Calu3 (cell line): ENCODE measurements at regions not wholly inside any gene's neighbourhood (a gene's known extent, or its start where the extent isn't known, plus 50 kb on each side); places are given as distances from the start of the nearest gene placed in this dataset.
"Not testable (repeated sequence)": the region's sequence is repeated elsewhere in the genome, so short reads cannot be mapped to it uniquely, and the experiment has no call there.

ENCODE experiments used
- BruUV-seq: library from RNA; stranded (reverse); fragments of 400-500 nt; replicated peaks from 2 replicates; lab custom pipeline; 2021; lab: Mats Ljungman, UMichigan
- CTCF ChIA-PET: fragments of 300-600 bp; sonication (Branson Sonifier 250); formaldehyde crosslinking; loops from one replicate; lab custom pipeline; 2022; ENCODE audit warnings: antibody characterized with exemption; lab: Charles Lee
- DNase-seq: peaks from one replicate; pipeline ENCODE4 v3.0.0; 2022
- H3K27ac Mint-ChIP-seq: one replicate; pipeline ENCODE4 v1.8.0; 2022; ENCODE audit warnings: mixed read lengths; ENCODE audit not compliant: unreplicated experiment
- H3K27me3 Mint-ChIP-seq: one replicate; pipeline ENCODE4 v1.8.0; 2022; ENCODE audit warnings: mixed read lengths; ENCODE audit not compliant: unreplicated experiment
- H3K36me3 Mint-ChIP-seq: one replicate; pipeline ENCODE4 v1.8.0; 2022; ENCODE audit warnings: mild to moderate bottlenecking, moderate library complexity, mixed read lengths; ENCODE audit not compliant: insufficient read depth, unreplicated experiment
- H3K4me1 Mint-ChIP-seq: one replicate; pipeline ENCODE4 v1.8.0; 2022; ENCODE audit warnings: mild to moderate bottlenecking, low read depth, mixed read lengths; ENCODE audit not compliant: unreplicated experiment
- H3K4me3 Mint-ChIP-seq: one replicate; pipeline ENCODE4 v1.8.0; 2022; ENCODE audit warnings: mild to moderate bottlenecking, low read depth, moderate library complexity, mixed read lengths; ENCODE audit not compliant: unreplicated experiment
- H3K9me3 Mint-ChIP-seq: one replicate; pipeline ENCODE4 v1.8.0; 2022; ENCODE audit warnings: low read depth, mixed read lengths; ENCODE audit not compliant: unreplicated experiment
- CTCF ChIP-seq: fragments of 200-600 bp; IDR thresholded peaks from one replicate; pipeline ENCODE4 v1.8.0; 2022; ENCODE audit warnings: antibody characterized with exemption; ENCODE audit not compliant: unreplicated experiment
- intact Hi-C: fragments of 100-400 bp; cut with micrococcal nuclease; formaldehyde crosslinking; loops from one replicate; pipeline ENCODE4 v1.10.0; 2022; ENCODE audit not compliant: unreplicated experiment

- Mint-ChIP-seq H3K4me3 (no peak overlapping the region), H3K36me3 (no peaks in the 10 kb centered on the region), H3K27ac (no peak overlapping the region), H3K27me3 (peaks cover 36% of the 10 kb centered on the region), H3K4me1 (no peaks in the 10 kb centered on the region), H3K9me3 (peaks cover 4% of the 10 kb centered on the region)
- no peak for DNase-seq
- TF ChIP-seq CTCF: no peak
- BruUV-seq: no TSS peak
- intact Hi-C loops: no loop called here
- CTCF ChIA-PET: no interaction called here
Observed at GRCh38 chr19:34573226-34573864, 91.8 kb downstream of the WTIP start.

- BruUV-seq, H3K36me3 Mint-ChIP-seq, intact Hi-C loops, H3K9me3 Mint-ChIP-seq, H3K4me3 Mint-ChIP-seq, H3K27ac Mint-ChIP-seq, CTCF ChIA-PET, DNase-seq, H3K4me1 Mint-ChIP-seq: not testable (repeated sequence)
- peaks cover 37% of the 10 kb centered on the region for H3K27me3 Mint-ChIP-seq
Observed at GRCh38 chr19:34570140-34570539, 88.6 kb downstream of the WTIP start.

GRCh38 chr19:34562344-34562743 lies 80.8 kb downstream of the WTIP start:
- H3K4me3 Mint-ChIP-seq, CTCF ChIA-PET, BruUV-seq, DNase-seq, H3K9me3 Mint-ChIP-seq, H3K4me1 Mint-ChIP-seq, H3K36me3 Mint-ChIP-seq, intact Hi-C loops, H3K27ac Mint-ChIP-seq: not testable (repeated sequence)
- H3K27me3 Mint-ChIP-seq: peaks cover 86% of the 10 kb centered on the region
